Islet precursor cell (in vitro differentiated cells): ENCODE measurements at regions not wholly inside any gene's neighbourhood (a gene's known extent, or its start where the extent isn't known, plus 50 kb on each side); places are given as distances from the start of the nearest gene placed in this dataset.
"Not testable (repeated sequence)": the region's sequence is repeated elsewhere in the genome, so short reads cannot be mapped to it uniquely, and the experiment has no call there.

Experiments used
- DNase-seq: peaks from one replicate; pipeline ENCODE4 v3.0.0-alpha.2; 2018

DNA sequence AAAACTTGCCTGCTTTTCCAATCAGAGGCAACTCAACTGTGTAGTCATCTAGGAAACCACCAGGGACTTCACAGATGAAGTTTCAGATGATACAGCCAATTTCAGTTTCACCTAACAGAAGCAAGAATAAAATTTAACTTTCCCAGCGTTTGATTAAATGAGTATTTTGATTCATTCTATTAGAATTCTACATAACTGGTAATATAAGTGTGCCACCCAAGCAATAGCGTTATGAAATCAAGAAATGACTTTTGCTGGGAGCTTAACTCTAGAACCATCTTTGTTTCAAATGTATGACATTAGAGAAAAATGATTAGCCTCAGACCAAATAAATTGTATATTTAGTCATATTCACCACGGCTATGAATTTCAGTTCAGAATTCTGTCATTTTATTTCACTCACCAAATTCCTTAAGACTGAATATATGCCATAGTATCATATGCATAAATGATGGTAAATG lies 239.3 kb downstream of the NRIP1 start:
- DNase-seq: no peak

DNA sequence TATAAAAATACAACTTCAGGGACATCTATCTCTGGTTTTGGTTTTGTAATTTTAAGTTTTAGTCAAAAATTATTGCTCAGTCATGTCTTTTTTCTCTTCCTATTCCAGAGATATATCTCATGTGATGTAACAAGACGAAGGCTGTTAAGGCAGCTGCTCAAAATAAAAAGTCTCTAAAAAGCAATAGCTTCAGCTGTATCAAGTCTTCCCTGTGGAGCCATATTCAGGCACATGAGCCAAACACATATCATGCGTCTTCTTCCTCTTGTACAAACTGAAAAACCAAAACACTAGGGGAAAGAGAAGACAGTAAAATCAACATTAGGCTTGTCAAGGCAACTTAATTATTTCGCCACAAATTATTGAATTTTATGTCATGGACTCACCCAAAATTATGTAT lies 240.7 kb downstream of the NRIP1 start:
- no peak for DNase-seq

DNA sequence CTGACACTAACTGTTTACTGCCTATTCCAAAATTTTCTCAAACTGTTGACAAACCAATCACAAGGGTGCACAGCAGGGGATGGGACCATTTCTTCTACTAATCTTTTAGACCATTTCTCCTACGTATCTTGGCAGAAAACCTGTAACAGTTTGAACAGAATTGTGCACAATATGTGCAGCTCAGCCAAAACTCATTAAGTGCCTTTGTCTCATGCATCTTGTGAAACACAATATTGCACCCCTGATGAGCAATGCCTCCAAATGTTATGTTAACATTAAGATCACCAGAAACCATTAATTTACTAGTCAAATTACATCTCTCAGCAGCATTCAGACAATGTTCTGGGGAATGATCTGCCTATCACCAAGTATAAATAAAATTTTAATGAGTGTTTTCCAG lies 247.5 kb downstream of the NRIP1 start:
- no peak for DNase-seq

DNA sequence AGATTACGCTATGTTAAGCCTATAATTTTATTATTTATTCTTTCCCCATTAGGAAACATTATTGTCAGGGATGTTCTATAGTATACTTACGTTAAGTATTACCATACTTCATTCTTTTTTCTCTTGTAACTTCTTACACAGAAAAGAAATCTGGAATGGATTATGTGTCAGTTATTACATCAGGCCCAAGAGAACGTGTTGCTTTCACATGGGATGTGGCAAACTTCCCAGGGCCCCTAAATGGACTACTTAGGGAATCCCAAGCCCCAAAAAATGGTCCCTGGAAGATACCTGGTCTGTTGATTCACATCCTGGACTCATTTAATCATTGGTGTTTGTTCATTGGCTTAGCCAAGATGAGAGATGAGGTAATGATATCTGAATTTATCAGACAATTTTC lies 249.8 kb downstream of the NRIP1 start:
- no peak for DNase-seq

DNA sequence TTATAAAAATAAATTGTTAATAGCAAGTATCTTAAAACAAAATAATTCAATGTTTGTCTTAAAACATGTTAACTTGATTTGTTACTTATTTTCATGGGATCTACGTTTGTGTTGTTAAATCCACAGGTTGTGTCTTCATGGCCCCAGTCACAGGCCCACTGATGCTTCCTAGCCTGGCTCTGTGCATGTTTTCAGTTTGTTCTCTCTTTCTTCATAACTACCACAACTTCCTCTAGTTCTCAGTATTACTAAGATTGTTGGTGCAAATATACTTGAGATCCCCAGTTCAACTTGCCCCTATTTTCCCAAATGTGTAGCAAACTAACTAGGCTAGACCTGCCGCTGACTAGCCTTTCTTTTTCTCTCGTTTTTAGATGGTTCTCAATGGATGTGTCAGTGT lies 250.5 kb downstream of the NRIP1 start:
- no peak for DNase-seq

DNA sequence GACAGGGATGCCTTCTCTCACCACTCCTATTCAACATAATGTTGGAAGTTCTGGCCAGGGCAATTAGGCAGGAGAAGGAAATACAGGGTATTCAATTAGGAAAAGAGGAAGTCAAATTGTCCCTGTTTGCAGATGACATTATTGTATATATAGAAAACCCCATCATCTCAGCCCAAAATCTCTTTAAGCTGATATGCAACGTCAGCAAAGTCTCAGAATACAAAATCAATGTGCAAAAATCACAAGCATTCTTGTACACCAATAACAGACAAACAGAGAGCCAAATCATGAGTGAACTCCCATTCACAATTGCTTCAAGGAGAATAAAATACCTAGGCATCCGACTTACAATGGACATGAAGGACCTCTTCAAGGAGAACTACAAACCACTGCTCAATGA lies 258.1 kb upstream of the SAMSN1 start:
- not testable (repeated sequence) for DNase-seq

DNA sequence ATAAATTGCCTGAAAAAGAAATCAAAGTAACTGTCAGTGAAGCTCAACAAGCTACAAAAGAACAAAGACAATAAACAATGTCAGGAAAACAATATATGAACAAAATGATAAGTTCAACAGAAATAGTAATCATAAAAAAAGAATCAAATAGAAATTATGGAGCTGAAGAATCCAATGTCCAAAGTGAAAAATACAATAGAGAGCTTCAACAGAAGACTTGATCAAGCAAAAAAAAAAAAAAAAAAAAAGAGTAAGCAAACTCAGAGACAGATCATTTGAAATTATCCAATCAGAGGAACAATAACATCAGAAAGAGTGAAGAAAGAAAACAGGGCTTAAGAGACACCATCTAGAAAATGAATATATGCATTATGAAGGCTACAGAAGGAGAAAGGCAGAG lies 251.4 kb upstream of the SAMSN1 start:
- DNase-seq: no peak

DNA sequence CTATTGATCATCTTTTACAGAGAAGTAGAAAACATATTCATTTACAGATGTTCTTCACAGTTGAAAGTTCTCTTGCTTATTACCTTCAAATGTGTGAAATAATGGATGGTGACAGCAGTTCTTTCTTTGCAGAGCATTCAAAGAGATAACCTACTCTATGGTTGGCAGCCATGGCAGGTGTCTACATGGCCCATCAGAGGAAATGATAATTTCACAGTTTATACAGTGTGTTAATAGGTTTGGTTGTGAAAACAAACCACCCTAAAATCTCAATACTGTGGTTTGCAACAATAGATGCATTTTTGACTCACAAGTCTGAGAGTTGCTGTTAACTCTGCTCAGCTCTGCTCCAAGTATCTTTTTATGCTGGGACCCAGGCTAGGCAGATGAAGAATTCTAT lies 241.2 kb upstream of the SAMSN1 start:
- no peak for DNase-seq

DNA sequence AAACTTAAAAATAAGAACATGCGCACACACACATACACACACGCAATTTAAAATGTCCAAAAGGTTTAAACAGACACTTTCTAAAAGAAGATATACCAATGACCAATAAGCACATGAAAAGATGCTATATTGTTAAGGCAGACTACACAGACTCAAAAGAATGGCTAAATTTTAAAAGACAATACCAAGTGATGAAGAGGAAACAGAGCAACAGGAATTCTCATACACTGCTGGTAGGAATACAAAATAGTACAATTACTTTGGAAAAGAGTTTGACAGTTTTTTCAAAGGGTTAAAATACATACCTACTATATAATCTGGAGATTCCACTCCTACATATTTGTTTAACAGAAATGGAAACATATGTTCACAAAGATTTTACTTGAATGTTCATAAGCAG lies 239.6 kb upstream of the SAMSN1 start:
- DNase-seq: no peak

DNA sequence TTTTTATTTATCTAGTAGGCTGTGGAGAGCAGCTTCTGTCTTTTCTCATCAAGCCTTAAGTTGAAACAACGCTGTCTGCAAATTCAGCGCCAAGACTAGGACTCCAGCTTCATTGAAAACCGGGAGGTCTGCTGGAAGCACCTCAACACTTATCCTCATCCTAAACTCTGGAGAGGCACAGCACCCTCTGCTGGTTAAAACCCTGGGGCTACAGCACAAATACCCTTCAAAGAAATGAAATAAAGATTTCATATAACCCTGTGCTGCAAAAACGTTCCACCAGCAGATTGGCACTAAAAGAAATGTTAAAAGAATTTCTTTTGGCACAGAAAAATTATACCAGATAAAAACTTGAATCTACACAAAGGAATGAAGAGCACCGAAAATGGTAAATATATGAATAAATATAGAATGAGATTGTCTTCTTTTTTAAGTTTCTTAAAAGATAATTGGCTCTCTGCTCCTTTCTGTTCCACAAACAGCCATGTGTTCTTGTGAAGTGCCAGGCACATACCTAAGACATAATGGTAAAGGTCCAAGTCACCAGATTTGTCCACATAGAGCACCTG lies 227.7 kb upstream of the SAMSN1 start:
- DNase-seq: peak; percentile 72

DNA sequence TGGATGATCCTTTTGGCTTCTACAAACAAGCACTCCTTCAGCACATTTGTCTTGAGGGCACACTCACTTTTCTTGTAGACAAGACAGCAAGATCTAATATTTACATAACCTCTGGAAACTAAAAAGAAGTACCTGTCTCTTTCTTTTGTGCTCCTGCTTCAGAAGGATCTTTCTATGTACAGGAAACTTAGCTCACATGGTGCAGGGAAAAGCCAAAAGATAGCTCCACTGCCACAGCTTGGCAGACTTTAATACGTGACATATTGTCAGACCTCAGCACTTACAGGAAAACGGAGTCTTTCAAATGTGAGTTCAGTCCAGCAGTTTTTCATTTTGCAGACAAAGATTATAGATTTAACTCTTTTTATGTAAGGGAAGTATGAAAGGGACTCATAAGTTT lies 225.5 kb upstream of the SAMSN1 start:
- no peak for DNase-seq

DNA sequence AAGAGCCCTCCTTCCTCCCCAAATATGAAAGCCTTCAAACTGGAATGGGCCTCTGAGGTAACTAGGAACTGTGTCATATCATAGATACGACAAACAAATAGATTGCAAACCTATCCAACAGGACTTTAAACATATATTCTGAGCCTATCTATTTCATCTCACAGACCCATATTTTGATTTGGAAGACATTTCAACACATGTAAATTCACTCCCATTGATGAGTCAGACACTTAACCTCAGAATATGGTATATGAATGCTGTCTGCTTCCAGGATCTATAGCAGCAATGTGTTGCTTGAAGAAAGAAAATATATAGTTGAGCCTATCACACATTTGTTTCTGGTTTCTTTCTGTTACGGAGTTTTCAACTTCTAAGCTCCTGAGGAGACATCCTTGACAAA lies 221.9 kb upstream of the SAMSN1 start:
- DNase-seq: no peak

DNA sequence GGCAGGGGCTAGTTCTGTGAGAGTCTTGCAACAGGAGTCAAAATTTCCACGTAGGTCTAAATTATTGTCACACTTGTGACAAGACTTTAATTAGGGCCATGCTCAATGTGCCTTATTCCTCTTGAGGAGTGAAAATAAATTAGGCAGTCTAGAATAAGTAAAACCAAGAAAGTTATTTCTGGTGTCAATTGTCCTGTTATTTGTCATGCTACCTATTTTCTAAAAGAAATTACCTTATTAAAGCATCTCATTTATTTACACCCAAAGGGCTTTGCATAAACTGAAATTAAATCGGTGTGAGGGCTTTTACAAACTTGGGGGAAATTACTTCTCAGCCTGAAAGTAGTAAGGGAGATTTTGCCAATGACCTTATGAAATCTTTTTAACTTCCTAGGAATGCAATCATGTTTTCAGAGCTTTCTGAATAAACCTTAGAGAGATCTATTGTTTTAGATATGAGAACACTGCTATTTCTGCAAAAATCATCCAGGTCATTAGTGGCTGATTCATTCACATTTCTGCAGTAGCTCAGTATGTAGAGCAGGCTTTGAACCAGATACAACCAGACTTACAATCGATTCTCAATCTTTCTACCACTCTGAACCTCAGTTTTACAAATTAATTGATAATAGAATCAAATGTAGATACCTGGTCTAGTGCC lies 221.2 kb upstream of the SAMSN1 start:
- DNase-seq: no peak

DNA sequence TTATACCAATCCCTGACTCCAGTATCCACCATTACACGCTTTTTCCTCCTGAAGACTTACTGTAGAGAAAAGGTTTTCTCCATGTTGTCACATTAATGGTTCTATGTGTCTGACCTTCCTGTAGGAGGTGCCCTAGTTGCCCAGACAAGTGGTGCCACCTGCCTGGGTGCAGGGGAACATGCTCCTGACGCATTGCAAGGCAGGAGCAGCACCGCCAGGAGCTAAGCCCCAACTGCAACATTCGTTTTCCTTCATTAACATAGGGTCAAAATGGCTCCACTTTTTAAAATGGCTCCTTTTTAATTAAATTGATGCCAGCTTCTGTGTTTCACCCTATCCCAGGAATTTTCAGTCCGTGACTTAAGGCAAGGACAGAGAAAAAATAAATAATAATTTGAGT lies 220.1 kb upstream of the SAMSN1 start:
- no peak for DNase-seq

DNA sequence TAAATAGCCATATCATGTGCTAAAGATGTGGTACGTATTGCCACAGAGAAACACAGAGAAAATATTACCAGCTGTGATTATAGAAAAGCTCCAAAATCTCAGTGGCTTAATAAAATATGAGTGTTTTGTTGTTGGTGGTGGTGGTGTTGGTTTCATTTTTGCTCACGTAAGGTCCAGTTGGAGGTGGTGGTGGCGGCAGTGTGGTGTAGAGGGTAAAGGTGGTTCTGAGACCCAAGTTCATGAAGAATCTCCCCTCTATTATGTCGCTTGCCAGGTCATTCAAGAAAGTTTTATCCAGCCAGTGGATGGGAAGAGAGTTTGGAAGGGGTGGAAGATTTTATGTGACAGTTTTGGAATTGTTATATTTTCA lies 217.6 kb upstream of the SAMSN1 start:
- DNase-seq: no peak

DNA sequence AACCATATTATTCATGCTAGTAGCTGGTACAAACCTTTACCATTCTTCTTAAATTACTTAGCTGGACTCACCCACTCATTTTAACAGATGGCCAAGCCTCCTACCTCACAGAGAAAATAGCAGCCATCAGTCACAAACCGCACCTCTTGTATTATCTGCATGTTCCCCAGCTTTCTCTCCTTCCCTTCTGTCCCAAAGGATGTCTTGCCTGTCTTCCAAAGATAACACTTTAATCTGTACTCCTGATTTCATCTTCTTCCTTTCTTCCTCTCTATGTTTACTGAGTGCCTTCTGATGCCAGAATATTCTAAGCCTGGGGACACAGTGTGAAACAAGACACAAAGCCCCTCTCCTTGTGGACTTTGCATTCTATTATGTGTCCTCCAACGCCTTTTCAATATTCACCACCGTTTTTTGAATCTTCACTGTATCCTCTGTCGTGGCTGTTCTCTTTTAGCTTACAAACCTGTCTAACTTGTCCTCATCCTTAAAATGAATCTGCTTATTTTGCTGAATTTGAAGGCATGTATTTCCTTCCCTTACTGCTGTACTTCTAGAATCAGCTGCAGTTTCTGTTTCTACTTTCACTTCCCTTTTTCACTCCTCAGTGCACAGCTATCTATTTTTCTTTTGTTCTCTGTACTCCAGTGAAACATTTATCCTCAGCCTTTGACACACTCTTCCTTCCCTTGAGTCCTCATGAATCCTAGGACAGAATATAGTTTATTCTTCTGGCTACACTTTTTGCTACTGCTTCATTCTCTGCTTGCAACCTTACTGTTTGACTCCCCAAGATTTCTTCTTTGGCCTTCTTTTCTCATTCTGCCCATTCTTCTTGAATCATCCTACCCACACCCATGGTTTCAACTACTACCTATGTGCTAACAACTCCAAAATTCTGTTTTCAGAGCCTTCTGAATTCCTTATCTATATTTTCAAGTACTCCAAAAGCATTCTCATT lies 216.9 kb upstream of the SAMSN1 start:
- DNase-seq: no peak

DNA sequence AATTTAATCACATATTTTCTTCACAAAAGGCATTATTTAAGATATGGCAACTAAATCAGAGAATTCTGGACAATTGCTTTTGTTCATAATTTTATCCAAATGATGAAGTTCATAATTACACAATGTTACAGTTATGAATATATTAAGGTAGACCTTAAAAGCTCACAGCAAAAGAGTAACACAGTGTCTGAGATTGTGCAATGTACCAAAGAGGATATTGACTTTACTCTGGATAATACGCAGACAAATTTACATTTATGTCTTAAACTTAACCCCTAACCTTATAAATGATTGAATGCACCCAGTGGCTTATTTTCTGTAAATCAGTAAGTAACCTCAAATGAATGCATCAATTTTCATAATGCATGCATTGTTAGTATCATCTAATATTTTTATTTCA lies 216.2 kb upstream of the SAMSN1 start:
- no peak for DNase-seq

DNA sequence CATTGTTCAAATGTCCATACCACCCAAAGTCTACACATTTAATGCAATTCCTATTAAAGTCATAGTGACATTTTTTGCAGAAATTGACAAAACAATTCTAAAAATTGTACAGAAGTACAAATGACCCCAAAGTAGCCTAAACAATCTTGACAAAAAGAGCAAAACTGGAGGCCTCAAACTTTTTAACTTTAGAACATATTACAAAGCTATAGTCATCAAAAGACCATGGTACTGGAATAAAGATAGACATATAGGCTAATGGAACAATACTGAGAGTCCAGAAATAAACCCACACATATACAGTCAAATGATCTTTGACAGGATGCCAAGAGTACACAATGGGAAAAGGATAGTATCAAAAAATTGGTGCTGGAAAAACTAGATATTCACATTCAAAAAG lies 213.2 kb upstream of the SAMSN1 start:
- DNase-seq: no peak

DNA sequence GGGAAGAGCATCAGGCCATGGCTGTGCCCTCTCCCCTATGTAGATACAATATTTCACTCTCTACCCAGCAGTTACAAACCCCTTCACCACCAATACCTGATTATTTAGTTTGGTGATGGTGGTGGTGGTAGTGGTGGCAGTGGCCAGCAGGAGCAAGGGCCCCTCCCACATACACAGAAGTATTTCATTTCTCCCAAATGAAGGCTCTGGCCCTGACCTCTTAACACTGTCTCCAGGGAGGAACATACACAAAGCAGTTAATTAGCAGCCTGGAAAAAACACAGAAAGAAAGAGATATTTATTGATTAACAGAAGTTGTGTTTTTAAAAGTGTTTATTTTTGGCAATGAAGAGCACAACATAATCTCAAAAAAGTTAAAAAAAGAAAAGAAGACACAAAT lies 212.7 kb upstream of the SAMSN1 start:
- DNase-seq: no peak

DNA sequence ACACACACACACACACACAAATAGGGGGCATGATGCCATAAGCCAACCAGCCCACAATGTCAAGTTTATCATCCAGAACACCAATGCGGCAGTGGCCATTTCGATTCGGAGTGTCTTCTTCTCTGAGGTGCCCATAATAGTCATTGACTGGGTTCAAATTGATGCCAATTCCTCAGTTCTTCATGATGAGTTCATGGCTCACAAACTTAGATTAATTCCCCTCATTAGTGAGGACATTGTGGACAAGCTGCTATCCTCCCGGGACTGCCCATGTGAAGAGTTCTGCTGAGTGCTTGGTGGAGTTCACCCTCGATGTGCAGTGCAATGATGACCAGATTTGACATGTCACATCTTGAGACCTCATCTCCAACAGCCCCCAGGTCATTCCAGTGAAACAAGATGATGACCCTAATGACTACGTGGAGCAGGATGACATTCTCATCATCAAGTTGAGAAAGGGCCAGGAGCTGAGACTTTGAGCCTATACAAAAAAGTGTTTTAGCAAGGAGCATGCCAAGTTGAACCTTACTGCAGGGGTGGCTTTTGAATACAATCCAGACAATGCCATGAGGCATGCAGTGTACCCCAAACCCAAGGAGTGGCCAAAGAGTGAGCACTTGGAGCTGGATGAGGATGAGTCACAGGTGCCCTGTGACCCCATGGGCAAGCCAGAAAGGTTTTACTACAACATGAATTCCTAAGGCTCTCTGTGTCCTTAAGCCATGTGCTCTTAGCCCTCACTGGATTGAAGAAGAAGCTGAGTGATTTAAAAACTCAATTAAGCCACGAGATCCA lies 211.6 kb upstream of the SAMSN1 start:
- DNase-seq: no peak

DNA sequence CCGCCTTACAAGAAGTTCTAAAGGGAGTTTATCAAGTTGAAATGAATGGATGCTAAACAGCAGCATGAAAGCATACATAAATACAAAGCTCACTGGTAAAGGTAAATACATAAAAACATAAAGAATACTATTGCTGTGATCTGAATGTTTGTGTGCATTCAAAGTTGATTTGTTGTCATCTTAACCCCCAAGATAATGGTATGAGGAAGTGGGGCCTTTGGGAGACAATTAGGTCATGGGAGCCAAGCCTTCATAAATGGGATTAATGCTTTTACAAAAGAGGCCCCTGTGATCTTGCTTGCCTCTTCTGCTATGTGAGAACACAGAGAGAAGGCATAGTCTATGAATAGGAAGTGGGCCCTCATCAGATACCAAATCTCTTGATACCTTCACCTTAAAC lies 209.0 kb upstream of the SAMSN1 start:
- DNase-seq: no peak

DNA sequence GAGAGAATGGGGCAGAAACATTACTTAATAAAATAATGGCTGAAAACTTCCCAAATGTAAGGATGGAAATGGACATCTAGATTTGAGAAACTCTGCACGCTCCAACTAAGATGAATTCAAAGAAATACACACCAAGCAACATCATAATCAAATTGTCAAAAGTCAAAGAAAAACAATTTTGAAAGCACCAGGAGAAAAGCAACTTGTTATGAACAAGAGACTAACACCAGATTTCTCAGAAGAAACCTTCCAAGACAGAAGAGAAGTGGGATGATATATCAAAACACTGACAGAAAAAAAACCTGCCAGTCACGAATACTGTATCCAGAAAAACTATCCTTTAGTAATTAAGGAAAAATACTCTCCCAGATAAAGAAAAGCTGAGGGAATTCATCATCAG lies 208.6 kb upstream of the SAMSN1 start:
- DNase-seq: no peak

DNA sequence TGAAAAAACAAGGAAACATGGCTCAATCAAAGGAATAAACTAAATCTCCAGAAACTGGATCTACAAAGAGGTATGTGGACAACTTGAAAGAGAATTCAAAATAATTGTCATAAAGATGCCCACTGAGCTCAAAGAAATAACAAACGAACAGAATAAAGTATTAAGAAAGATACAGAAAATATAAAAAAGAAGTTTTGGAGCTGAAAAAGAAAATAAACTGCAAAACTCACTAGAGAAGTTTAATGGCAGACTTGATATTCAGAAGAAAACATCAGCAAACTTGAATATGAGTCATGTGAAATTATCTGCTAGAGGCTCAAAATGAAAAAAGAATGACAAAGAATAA lies 208.1 kb upstream of the SAMSN1 start:
- no peak for DNase-seq
